Peyer's patch (tissue), 4 donors: ENCODE measurements at regions not wholly inside any gene's neighbourhood (a gene's known extent, or its start where the extent isn't known, plus 50 kb on each side); places are given as distances from the start of the nearest gene placed in this dataset.

Experiments used
- DNase-seq, 3 donors: peaks; one replicate each; pipeline ENCODE4 v3.0.0-alpha.2; 2017 to 2019
- H3K27ac ChIP-seq, 4 donors: fragments of 200-600 bp; sonication (generic); one replicate each; pipeline ENCODE4 v1.5.1; 2016 to 2019
- H3K27me3 ChIP-seq, 2 donors: fragments of 200-600 bp; sonication (generic); one replicate each; pipeline ENCODE4 v1.5.1; 2019
- H3K36me3 ChIP-seq, 3 donors: fragments of 200-600 bp; sonication (generic); one replicate each; pipeline ENCODE4 v1.5.1; 2016 to 2019
- H3K4me1 ChIP-seq, 4 donors: fragments of 200-600 bp; sonication (generic); one replicate each; pipeline ENCODE4 v1.5.1; 2016 to 2019
- H3K4me3 ChIP-seq, 4 donors: fragments of 200-600 bp; sonication (generic); 1 replicate in 3 of 4; 2 replicates in 1 of 4; pipeline ENCODE4 v1.5.1; 2016 to 2019; ENCODE audit warnings: mild to moderate bottlenecking in 1 of 4
- H3K9me3 ChIP-seq, 4 donors: fragments of 200-600 bp; sonication (generic); one replicate each; pipeline ENCODE4 v1.5.1; 2016 to 2019; ENCODE audit warnings: mild to moderate bottlenecking in 1 of 4
- POLR2A ChIP-seq, 2 donors: fragments of 450-650 bp; IDR thresholded peaks; one replicate each; pipeline ENCODE4 v1.5.1; 2017; ENCODE audit warnings: antibody characterized with exemption in 2 of 2, mild to moderate bottlenecking in 2 of 2, moderate library complexity in 2 of 2
- TF ChIP-seq, protein P1 (sequence below), 6 experiments: fragments of 450-650 bp in 4 of 6; fragments of 200-600 bp in 2 of 6; sonication (generic) in 1 of 6; IDR thresholded peaks; one replicate each; pipeline ENCODE4 v1.5.1; 2017 to 2019; ENCODE audit warnings: antibody characterized with exemption in 6 of 6, mild to moderate bottlenecking in 3 of 6, moderate library complexity in 1 of 6

DNA sequence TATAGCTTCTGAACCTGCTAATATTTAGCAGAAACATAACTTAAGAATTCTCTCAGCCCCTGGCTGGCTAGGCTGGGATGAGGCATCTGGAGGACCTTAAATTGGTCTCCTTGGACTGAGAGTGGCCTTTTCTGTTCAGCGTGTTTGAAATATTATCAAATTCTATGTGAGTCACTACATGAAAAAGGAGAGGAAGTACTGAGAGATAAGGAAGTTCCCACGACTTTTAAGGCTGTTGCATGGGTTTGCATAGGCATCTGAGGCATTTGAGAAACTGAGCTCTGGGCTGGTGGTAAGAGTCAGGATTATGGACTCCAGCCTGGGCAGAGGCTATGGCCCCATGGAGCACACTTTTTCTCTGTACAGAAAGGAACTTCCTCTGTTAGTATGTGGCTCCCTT, 816.2 kb upstream of the GRAMD2B start:
- no peak overlapping the region for H3K4me3 ChIP-seq
- H3K36me3 ChIP-seq, result no peaks in the 10 kb centered on the region
- no peak for DNase-seq
- no peak overlapping the region for H3K27ac ChIP-seq
- H3K9me3 ChIP-seq, result no peaks in the 10 kb centered on the region
- no peaks in the 10 kb centered on the region for H3K27me3 ChIP-seq
- no peak for TF ChIP-seq POLR2A (IDR thresholded peaks at IDR 0.05)
- TF ChIP-seq, protein P1, sequence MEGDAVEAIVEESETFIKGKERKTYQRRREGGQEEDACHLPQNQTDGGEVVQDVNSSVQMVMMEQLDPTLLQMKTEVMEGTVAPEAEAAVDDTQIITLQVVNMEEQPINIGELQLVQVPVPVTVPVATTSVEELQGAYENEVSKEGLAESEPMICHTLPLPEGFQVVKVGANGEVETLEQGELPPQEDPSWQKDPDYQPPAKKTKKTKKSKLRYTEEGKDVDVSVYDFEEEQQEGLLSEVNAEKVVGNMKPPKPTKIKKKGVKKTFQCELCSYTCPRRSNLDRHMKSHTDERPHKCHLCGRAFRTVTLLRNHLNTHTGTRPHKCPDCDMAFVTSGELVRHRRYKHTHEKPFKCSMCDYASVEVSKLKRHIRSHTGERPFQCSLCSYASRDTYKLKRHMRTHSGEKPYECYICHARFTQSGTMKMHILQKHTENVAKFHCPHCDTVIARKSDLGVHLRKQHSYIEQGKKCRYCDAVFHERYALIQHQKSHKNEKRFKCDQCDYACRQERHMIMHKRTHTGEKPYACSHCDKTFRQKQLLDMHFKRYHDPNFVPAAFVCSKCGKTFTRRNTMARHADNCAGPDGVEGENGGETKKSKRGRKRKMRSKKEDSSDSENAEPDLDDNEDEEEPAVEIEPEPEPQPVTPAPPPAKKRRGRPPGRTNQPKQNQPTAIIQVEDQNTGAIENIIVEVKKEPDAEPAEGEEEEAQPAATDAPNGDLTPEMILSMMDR (IDR thresholded peaks at IDR 0.05), result no peak
- H3K4me1 ChIP-seq, result no peaks in the 10 kb centered on the region

DNA sequence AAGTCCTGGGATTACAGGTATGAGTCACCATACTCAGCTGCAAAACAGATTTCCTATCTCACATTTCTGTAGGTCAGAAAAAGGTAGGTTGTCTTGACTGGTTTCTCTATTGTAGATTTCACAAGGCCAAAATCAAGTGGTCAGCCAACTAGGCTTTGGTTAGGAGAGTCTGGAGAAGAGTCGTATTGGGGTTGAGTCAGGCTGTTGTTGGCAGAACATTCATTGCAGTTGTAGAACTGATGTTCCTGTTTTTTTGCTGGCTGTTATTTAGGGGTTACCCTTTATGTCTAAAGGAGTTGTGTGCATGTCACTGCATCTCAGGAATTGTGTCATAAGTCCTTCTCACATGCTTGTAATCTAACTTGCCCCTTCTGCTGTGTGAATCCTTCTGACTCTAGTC, 814.2 kb upstream of the GRAMD2B start:
- Histone ChIP-seq H3K4me1 (no peaks in the 10 kb centered on the region), H3K4me3 (no peak overlapping the region), H3K36me3 (no peaks in the 10 kb centered on the region), H3K27ac (no peak overlapping the region), H3K27me3 (no peaks in the 10 kb centered on the region), H3K9me3 (no peaks in the 10 kb centered on the region)
- DNase-seq, result no peak
- no peak for TF ChIP-seq POLR2A (IDR thresholded peaks at IDR 0.05)
- TF ChIP-seq, protein P1 (IDR thresholded peaks at IDR 0.05), result no peak

DNA sequence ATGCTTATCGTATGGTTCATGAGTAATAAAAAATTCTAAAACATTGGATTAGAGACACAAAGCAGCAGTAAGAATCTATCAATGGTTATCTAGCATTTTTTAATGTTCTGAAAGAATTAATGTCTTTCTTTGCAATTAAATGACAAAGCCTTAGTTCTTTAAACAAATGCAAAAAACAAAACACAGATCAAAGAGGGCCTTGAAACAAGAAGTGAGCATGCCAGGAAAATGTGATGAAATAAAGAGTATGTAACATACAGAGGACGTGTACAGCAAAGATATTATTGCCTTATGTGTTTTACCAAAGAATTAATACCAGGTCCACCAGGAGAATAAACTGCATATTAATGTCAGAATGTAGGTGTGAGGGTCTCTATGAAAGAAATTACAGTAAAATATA, 812.3 kb upstream of the GRAMD2B start:
- H3K4me3 ChIP-seq, result no peak overlapping the region
- no peak overlapping the region for H3K27ac ChIP-seq
- no peak for TF ChIP-seq POLR2A (IDR thresholded peaks at IDR 0.05)
- TF ChIP-seq, protein P1 (IDR thresholded peaks at IDR 0.05), result no peak
- DNase-seq, result no peak
- no peaks in the 10 kb centered on the region for H3K36me3 ChIP-seq
- H3K27me3 ChIP-seq, result no peaks in the 10 kb centered on the region
- no peaks in the 10 kb centered on the region for H3K9me3 ChIP-seq
- H3K4me1 ChIP-seq, result no peaks in the 10 kb centered on the region

DNA sequence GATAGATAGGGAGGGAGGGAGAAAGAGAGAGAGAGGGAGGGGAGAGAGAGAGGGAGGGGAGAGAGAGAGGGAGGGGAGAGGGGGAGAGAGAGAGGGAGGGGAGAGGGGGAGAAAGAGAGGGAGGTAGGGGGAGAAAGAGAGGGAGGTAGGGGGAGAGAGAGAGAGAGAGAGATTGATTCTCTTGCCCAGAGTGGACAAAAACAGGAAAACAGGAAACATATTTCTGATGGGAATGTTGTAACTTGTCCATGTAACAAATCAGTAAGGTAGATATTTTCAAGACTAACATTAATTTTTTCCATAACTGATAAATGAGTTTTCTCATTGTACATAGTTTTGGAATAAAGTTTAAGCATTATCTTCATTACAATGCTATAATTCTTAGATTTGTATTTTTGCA, 811.7 kb upstream of the GRAMD2B start:
- no peak for DNase-seq
- H3K27ac ChIP-seq, result no peak overlapping the region
- H3K27me3 ChIP-seq, result no peaks in the 10 kb centered on the region
- TF ChIP-seq, protein P1 (IDR thresholded peaks at IDR 0.05), result no peak
- no peak for TF ChIP-seq POLR2A (IDR thresholded peaks at IDR 0.05)
- H3K9me3 ChIP-seq, result no peaks in the 10 kb centered on the region
- no peak overlapping the region for H3K4me3 ChIP-seq
- no peaks in the 10 kb centered on the region for H3K4me1 ChIP-seq
- H3K36me3 ChIP-seq, result no peaks in the 10 kb centered on the region

DNA sequence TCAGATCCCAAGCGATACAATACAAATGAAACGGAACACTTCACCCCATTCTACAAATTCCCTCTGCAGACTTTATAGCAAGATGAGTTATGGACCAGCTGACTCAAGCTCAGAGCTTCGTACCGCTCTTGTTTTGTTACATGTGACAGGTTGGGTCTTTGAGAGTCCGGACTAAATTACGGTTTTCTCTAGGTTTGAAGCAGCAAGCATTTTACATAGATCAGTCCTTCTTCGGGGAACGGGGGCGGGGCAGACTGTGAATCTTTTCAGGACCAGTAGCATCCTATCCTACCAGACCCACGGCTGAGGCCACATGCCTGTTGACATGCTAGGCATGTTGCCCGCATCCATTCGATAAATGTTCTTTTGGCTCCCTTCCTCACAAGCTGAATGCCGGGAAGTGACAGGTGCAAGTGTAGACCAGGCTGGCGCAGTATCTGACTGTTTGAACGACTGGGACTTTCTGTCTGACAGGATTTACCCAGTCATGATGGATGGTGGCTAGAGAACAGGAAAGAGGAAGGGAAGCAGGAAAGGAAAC, 811.0 kb upstream of the GRAMD2B start:
- Histone ChIP-seq H3K4me3 (no peak overlapping the region), H3K27ac (no peak overlapping the region), H3K27me3 (no peaks in the 10 kb centered on the region), H3K4me1 (no peaks in the 10 kb centered on the region), H3K36me3 (no peaks in the 10 kb centered on the region), H3K9me3 (no peaks in the 10 kb centered on the region)
- peak in 1 of 3 donors; percentile 40 for DNase-seq
- TF ChIP-seq, protein P1 (IDR thresholded peaks at IDR 0.05), result no peak
- no peak for TF ChIP-seq POLR2A (IDR thresholded peaks at IDR 0.05)

DNA sequence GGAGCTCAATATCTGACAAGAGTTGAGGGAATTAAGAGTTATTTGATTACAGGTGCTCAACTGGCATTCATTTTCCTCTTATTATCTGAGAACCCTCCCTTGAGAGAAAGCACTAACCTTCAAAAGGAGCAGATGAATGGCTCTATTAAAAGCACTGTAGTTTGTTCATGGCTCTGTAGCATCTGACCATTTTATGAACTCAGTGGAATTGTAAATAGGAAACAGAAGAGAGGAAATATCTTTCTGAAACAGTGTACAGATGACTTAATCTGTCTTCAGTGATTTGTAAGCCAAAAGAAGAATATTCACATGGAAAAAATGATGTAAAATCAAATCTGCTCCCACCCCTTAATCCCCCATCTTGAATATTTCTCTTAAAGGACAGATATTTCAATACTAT, 810.4 kb upstream of the GRAMD2B start:
- Histone ChIP-seq H3K4me1 (no peaks in the 10 kb centered on the region), H3K4me3 (no peak overlapping the region), H3K27ac (no peak overlapping the region), H3K36me3 (no peaks in the 10 kb centered on the region), H3K9me3 (no peaks in the 10 kb centered on the region), H3K27me3 (no peaks in the 10 kb centered on the region)
- TF ChIP-seq POLR2A (IDR thresholded peaks at IDR 0.05), result no peak
- TF ChIP-seq, protein P1 (IDR thresholded peaks at IDR 0.05), result no peak
- DNase-seq, result no peak
